B cell (primary cell): ENCODE measurements at regions not wholly inside any gene's neighbourhood (a gene's known extent, or its start where the extent isn't known, plus 50 kb on each side); places are given as distances from the start of the nearest gene placed in this dataset.

ENCODE experiments used
- ATAC-seq: fragments of 200-7000 bp; cut with Tn5 transposase; one replicate; pipeline ENCODE4 v1.10.0; 2021; ENCODE audit warnings: low read depth, mild to moderate bottlenecking, moderate number of reproducible peaks, moderate library complexity
- CTCF ChIA-PET: fragments of 350-600 bp; sonication (Branson Sonifier 250); formaldehyde crosslinking; loops from one replicate; lab custom pipeline; 2021; ENCODE audit warnings: antibody characterized with exemption, inconsistent platforms; lab: Charles Lee
- POLR2A ChIA-PET: fragments of 350-600 bp; sonication (Branson Sonifier 250); formaldehyde crosslinking; loops from one replicate; lab custom pipeline; 2021; ENCODE audit warnings: antibody characterized with exemption; lab: Charles Lee
- DNase-seq: peaks from one replicate; pipeline ENCODE4 v3.0.0; 2013
- H2AFZ ChIP-seq: 2 replicates; pipeline ENCODE4 v1.6.1; 2012; ENCODE audit warnings: mild to moderate bottlenecking, low read depth, low read length; ENCODE audit not compliant: insufficient read depth, poor library complexity, severe bottlenecking
- H3K27ac ChIP-seq, 2 donors: 1 replicate in 1 of 2; 2 replicates in 1 of 2; pipeline ENCODE4 v1.5.1; 2012 to 2013; ENCODE audit warnings: low read length in 2 of 2, mild to moderate bottlenecking in 2 of 2, moderate library complexity in 1 of 2
- H3K27me3 ChIP-seq, 4 experiments: fragments of 200-600 bp in 1 of 4; sonication (generic) in 1 of 4; replicated peaks in 1 of 4; 1 replicate in 2 of 4; 2 replicates in 2 of 4; pipeline versions ENCODE4 v1.6.1 to v1.7.0; 2013 to 2016; ENCODE audit warnings: low read length in 3 of 4, mild to moderate bottlenecking in 2 of 4, mixed read lengths in 1 of 4, moderate library complexity in 1 of 4; ENCODE audit not compliant: insufficient read depth in 4 of 4, control insufficient read depth in 3 of 4; ENCODE audit errors: control extremely low read depth in 1 of 4
- H3K36me3 ChIP-seq, 2 experiments: replicated peaks in 1 of 2; 1 replicate in 1 of 2; 2 replicates in 1 of 2; pipeline versions ENCODE4 v1.6.1 to v1.7.1; 2013; ENCODE audit warnings: low read length in 1 of 2; ENCODE audit not compliant: insufficient read depth in 2 of 2, control insufficient read depth in 1 of 2; ENCODE audit errors: control extremely low read depth in 1 of 2, extremely low read depth in 1 of 2
- H3K4me1 ChIP-seq, 2 donors: fragments of 200-600 bp in 1 of 2; sonication (generic) in 1 of 2; 1 replicate in 1 of 2; 2 replicates in 1 of 2; pipeline versions ENCODE4 v1.5.1 to v1.6.1; 2013 to 2017; ENCODE audit warnings: low read length in 2 of 2; ENCODE audit not compliant: control insufficient read depth in 2 of 2, insufficient read depth in 2 of 2
- H3K4me2 ChIP-seq: replicated peaks from 2 replicates; pipeline ENCODE3; 2012; ENCODE audit warnings: mild to moderate bottlenecking, low read depth, low read length; ENCODE audit not compliant: poor library complexity, severe bottlenecking
- H3K4me3 ChIP-seq, 5 experiments: fragments of 200-600 bp in 1 of 5; sonication (generic) in 1 of 5; 1 replicate in 3 of 5; 2 replicates in 2 of 5; pipeline versions ENCODE4 v1.5.1 to v1.7.0; 2011 to 2016; ENCODE audit warnings: low read length in 4 of 5, mild to moderate bottlenecking in 4 of 5, low read depth in 2 of 5, control low read depth in 1 of 5, moderate library complexity in 1 of 5; ENCODE audit not compliant: insufficient read depth in 1 of 5; ENCODE audit errors: control extremely low read depth in 1 of 5, extremely low read depth in 1 of 5
- H3K79me2 ChIP-seq: fragments of 200-600 bp; sonication (generic); one replicate; pipeline ENCODE4 v1.6.0; 2016; ENCODE audit warnings: low read length; ENCODE audit not compliant: control insufficient read depth, insufficient read depth
- H3K9ac ChIP-seq: fragments of 200-600 bp; sonication (generic); 2 replicates; pipeline ENCODE4 v1.6.1; 2017; ENCODE audit warnings: mild to moderate bottlenecking, low read length, moderate library complexity
- H3K9me3 ChIP-seq, 3 donors: one replicate each; pipeline versions ENCODE4 v1.6.1 to v1.7.1; 2013; ENCODE audit warnings: low read length in 2 of 3; ENCODE audit not compliant: control insufficient read depth in 2 of 3, insufficient read depth in 1 of 3; ENCODE audit errors: control extremely low read depth in 1 of 3
- H4K20me1 ChIP-seq: 2 replicates; pipeline ENCODE4 v1.6.0; 2012; ENCODE audit warnings: mild to moderate bottlenecking, low read length; ENCODE audit not compliant: insufficient read depth, control insufficient read depth, poor library complexity, severe bottlenecking
- H3K27ac Mint-ChIP-seq: one replicate; pipeline ENCODE4 v1.8.0; 2021; ENCODE audit warnings: mixed read lengths
- H3K27me3 Mint-ChIP-seq: one replicate; pipeline ENCODE4 v1.8.0; 2021; ENCODE audit warnings: mixed read lengths
- H3K4me1 Mint-ChIP-seq: one replicate; pipeline ENCODE4 v1.8.0; 2021; ENCODE audit warnings: mixed read lengths
- H3K4me3 Mint-ChIP-seq: one replicate; pipeline ENCODE4 v1.8.0; 2021; ENCODE audit warnings: mixed read lengths
- H3K9me3 Mint-ChIP-seq: one replicate; pipeline ENCODE4 v1.8.0; 2022; ENCODE audit warnings: mixed read lengths; ENCODE audit not compliant: insufficient read depth
- CTCF ChIP-seq: fragments of 200-600 bp; IDR thresholded peaks from one replicate; pipeline ENCODE4 v1.8.0; 2022; ENCODE audit warnings: antibody characterized with exemption, mild to moderate bottlenecking
- EZH2 ChIP-seq: IDR thresholded peaks from 2 replicates; pipeline ENCODE4 v1.6.1; 2012; ENCODE audit warnings: borderline replicate concordance, low read depth, mild to moderate bottlenecking, moderate library complexity, low read length; ENCODE audit not compliant: insufficient read depth, poor library complexity, severe bottlenecking
- WGBS: methylation state at CpG from one replicate; pipeline ENCODE4 v1.1.5; 2013; ENCODE audit warnings: missing lambda C conversion rate; ENCODE audit not compliant: insufficient coverage; 5-methylcytosine and 5-hydroxymethylcytosine counted together
- intact Hi-C: fragments of 100-400 bp; cut with micrococcal nuclease; formaldehyde crosslinking; loops from one replicate; pipeline ENCODE4 v1.10.0; 2022

- TF ChIP-seq CTCF: no peak
- no peak for TF ChIP-seq EZH2
- ChIA-PET CTCF (no interaction called here), POLR2A (no interaction called here)
- H3K9ac ChIP-seq: no peak overlapping the region
- H3K27ac Mint-ChIP-seq: no peak overlapping the region
- no peaks in the 10 kb centered on the region for H3K27me3 ChIP-seq
- H3K4me1 Mint-ChIP-seq: no peaks in the 10 kb centered on the region
- H3K4me3 ChIP-seq: no peak overlapping the region
- no peaks in the 10 kb centered on the region for H3K36me3 ChIP-seq
- H3K27ac ChIP-seq: no peak overlapping the region
- H2AFZ ChIP-seq: no peak overlapping the region
- ATAC-seq (no peak), DNase-seq (no peak)
- 92% methylated on average over 2 of the region's 3 CpGs for WGBS
- no peaks in the 10 kb centered on the region for H3K79me2 ChIP-seq
- no peaks in the 10 kb centered on the region for H4K20me1 ChIP-seq
- H3K9me3 Mint-ChIP-seq: no peaks in the 10 kb centered on the region
- no peaks in the 10 kb centered on the region for H3K27me3 Mint-ChIP-seq
- H3K4me2 ChIP-seq: no peak overlapping the region
- no peaks in the 10 kb centered on the region for H3K4me1 ChIP-seq
- intact Hi-C loops: no loop called here
- no peak overlapping the region for H3K4me3 Mint-ChIP-seq
- H3K9me3 ChIP-seq: no peaks in the 10 kb centered on the region
Observed at GRCh38 chr3:24608701-24609390, 114.2 kb upstream of the THRB start.

- Histone ChIP-seq H3K9ac (no peak overlapping the region), H2AFZ (no peak overlapping the region), H3K4me2 (no peak overlapping the region), H3K79me2 (no peaks in the 10 kb centered on the region), H3K27ac (no peak overlapping the region), H3K27me3 (peaks cover 0 to 3% (median 0%) of the 10 kb centered on the region in 4 experiments), H3K4me1 (no peaks in the 10 kb centered on the region), H4K20me1 (no peaks in the 10 kb centered on the region), H3K4me3 (no peak overlapping the region), H3K9me3 (no peaks in the 10 kb centered on the region), H3K36me3 (no peaks in the 10 kb centered on the region)
- ChIA-PET CTCF (no interaction called here), POLR2A (no interaction called here)
- no peak overlapping the region for H3K27ac Mint-ChIP-seq
- WGBS: no CpG with 5 or more reads among the region's 1 CpG
- H3K27me3 Mint-ChIP-seq: peaks cover 4% of the 10 kb centered on the region
- TF ChIP-seq EZH2 (no peak), CTCF (no peak)
- no peak for DNase-seq
- no peak for ATAC-seq
- H3K4me1 Mint-ChIP-seq: no peaks in the 10 kb centered on the region
- intact Hi-C loops: no loop called here
- no peaks in the 10 kb centered on the region for H3K9me3 Mint-ChIP-seq
- H3K4me3 Mint-ChIP-seq: no peak overlapping the region
Observed at GRCh38 chr3:24614359-24614758, 119.7 kb upstream of the THRB start.
